Astrocyte (in vitro differentiated cells and primary cell): ENCODE measurements at regions not wholly inside any gene's neighbourhood (a gene's known extent, or its start where the extent isn't known, plus 50 kb on each side); places are given as distances from the start of the nearest gene placed in this dataset.

Source experiments
- DNase-seq: peaks from one replicate; pipeline ENCODE4 v3.0.0-alpha.2; 2010; ENCODE audit warnings: low read depth
- FAIRE-seq: peaks from 2 replicates; lab custom pipeline; 2011; peaks lifted over from hg19 to GRCh38; lab: Jason Lieb, UNC
- H2AFZ ChIP-seq: 2 replicates; pipeline ENCODE4 v1.6.0; 2012; ENCODE audit warnings: low read depth, low read length, inconsistent platforms
- H3K27ac ChIP-seq: 2 replicates; pipeline ENCODE4 v1.5.1; 2011; ENCODE audit warnings: low read depth, low read length, inconsistent platforms
- H3K27me3 ChIP-seq: 2 replicates; pipeline ENCODE4 v1.6.0; 2011; ENCODE audit warnings: low read length, inconsistent platforms; ENCODE audit not compliant: insufficient read depth
- H3K36me3 ChIP-seq: 2 replicates; pipeline ENCODE4 v1.5.1; 2011; ENCODE audit warnings: low read length, inconsistent platforms; ENCODE audit not compliant: insufficient read depth
- H3K4me1 ChIP-seq: 2 replicates; pipeline ENCODE4 v1.5.1; 2011; ENCODE audit warnings: low read length, inconsistent platforms; ENCODE audit not compliant: insufficient read depth
- H3K4me2 ChIP-seq: 2 replicates; pipeline ENCODE4 v1.6.0; 2012; ENCODE audit warnings: low read length, inconsistent platforms
- H3K4me3 ChIP-seq: 2 replicates; pipeline ENCODE4 v1.5.1; 2011; ENCODE audit warnings: low read depth, mild to moderate bottlenecking, low read length, inconsistent platforms; ENCODE audit not compliant: insufficient read depth
- H3K79me2 ChIP-seq: 2 replicates; pipeline ENCODE4 v1.6.0; 2012; ENCODE audit warnings: mild to moderate bottlenecking, low read length, inconsistent platforms; ENCODE audit not compliant: insufficient read depth
- H3K9ac ChIP-seq: 2 replicates; pipeline ENCODE4 v1.6.0; 2012; ENCODE audit warnings: mild to moderate bottlenecking, low read length, inconsistent platforms
- H3K9me3 ChIP-seq: 2 replicates; pipeline ENCODE4 v1.5.1; 2012; ENCODE audit warnings: low read depth, mild to moderate bottlenecking, low read length, inconsistent platforms; ENCODE audit not compliant: insufficient read depth
- H4K20me1 ChIP-seq: 2 replicates; pipeline ENCODE4 v1.6.0; 2012; ENCODE audit warnings: low read length, inconsistent platforms; ENCODE audit not compliant: insufficient read depth
- H3K27ac Mint-ChIP-seq: one replicate; pipeline ENCODE4 v1.8.0; 2021; ENCODE audit warnings: mild to moderate bottlenecking, mixed read lengths; ENCODE audit not compliant: unreplicated experiment
- H3K27me3 Mint-ChIP-seq: one replicate; pipeline ENCODE4 v1.8.0; 2021; ENCODE audit warnings: low read depth, mixed read lengths; ENCODE audit not compliant: unreplicated experiment
- H3K36me3 Mint-ChIP-seq: one replicate; pipeline ENCODE4 v1.8.0; 2021; ENCODE audit warnings: low read depth, mixed read lengths; ENCODE audit not compliant: unreplicated experiment
- H3K4me1 Mint-ChIP-seq: one replicate; pipeline ENCODE4 v1.8.0; 2021; ENCODE audit warnings: low read depth, mixed read lengths; ENCODE audit not compliant: unreplicated experiment
- H3K4me3 Mint-ChIP-seq: one replicate; pipeline ENCODE4 v1.8.0; 2021; ENCODE audit warnings: mild to moderate bottlenecking, moderate library complexity, mixed read lengths; ENCODE audit not compliant: unreplicated experiment
- H3K9me3 Mint-ChIP-seq: one replicate; pipeline ENCODE4 v1.8.0; 2021; ENCODE audit warnings: mild to moderate bottlenecking, mixed read lengths; ENCODE audit not compliant: unreplicated experiment
- CTCF ChIP-seq: IDR thresholded peaks from 2 replicates; pipeline ENCODE4 v1.5.1; 2011; ENCODE audit warnings: low read depth, mild to moderate bottlenecking, inconsistent platforms, low read length, moderate library complexity; ENCODE audit not compliant: insufficient read depth
- EZH2 ChIP-seq: IDR thresholded peaks from 2 replicates; pipeline ENCODE4 v1.6.1; 2012; ENCODE audit warnings: mild to moderate bottlenecking, low read length, inconsistent platforms; ENCODE audit not compliant: insufficient read depth

DNA sequence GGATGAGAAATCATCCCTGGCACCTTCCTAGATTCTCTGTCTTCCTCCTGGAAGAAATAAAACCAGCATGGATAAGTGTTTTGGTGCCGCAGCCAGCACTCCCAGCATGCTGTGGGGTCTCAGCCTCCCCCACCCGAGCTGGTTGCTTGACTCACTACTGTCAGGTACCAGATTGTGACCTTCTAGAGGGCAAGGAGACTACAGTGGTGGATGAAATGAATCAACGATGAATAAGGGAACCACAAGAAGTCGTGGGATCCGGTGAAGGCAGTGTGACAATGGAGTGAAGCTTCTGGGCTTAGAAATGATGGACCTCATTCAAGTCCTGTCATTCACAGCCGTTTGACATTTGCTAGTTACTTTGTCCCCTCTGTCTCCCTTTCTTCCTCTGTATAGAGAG lies 50.2 kb upstream of the SLCO3A1 start:
- FAIRE-seq (no peak), DNase-seq (no peak)
- Mint-ChIP-seq H3K4me1 (no peaks in the 10 kb centered on the region), H3K27ac (no peak overlapping the region), H3K9me3 (no peaks in the 10 kb centered on the region), H3K4me3 (no peak overlapping the region), H3K36me3 (no peaks in the 10 kb centered on the region), H3K27me3 (peaks cover 9% of the 10 kb centered on the region)
- Histone ChIP-seq H3K36me3 (no peaks in the 10 kb centered on the region), H3K79me2 (no peaks in the 10 kb centered on the region), H3K27ac (no peak overlapping the region), H2AFZ (no peak overlapping the region), H3K4me3 (no peak overlapping the region), H3K4me1 (no peaks in the 10 kb centered on the region), H4K20me1 (no peaks in the 10 kb centered on the region), H3K9ac (no peak overlapping the region), H3K9me3 (no peaks in the 10 kb centered on the region), H3K4me2 (no peak overlapping the region), H3K27me3 (no peaks in the 10 kb centered on the region)
- TF ChIP-seq EZH2 (no peak), CTCF (no peak)
